GM23338 (cell line): ENCODE measurements at regions not wholly inside any gene's neighbourhood (a gene's known extent, or its start where the extent isn't known, plus 50 kb on each side); places are given as distances from the start of the nearest gene placed in this dataset.

Experiments
- ATAC-seq: fragments of 200-7000 bp; cut with Tn5 transposase; 3 replicates; pipeline ENCODE4 v1.9.1; 2020
- DNase-seq: peaks from one replicate; pipeline ENCODE4 v3.0.0-alpha.2; 2015; ENCODE audit warnings: low spot score
- H2AFZ ChIP-seq: fragments of 200-600 bp; sonication (generic); 2 replicates; pipeline ENCODE4 v1.8.0; 2016; ENCODE audit warnings: antibody characterized with exemption, mild to moderate bottlenecking, moderate library complexity
- H3F3A ChIP-seq: fragments of 200-600 bp; sonication (generic); replicated peaks from 2 replicates; pipeline ENCODE4 v1.8.0; 2017; ENCODE audit warnings: antibody characterized with exemption, mixed run types, low read depth
- H3K27ac ChIP-seq: fragments of 200-600 bp; sonication (generic); 2 replicates; pipeline ENCODE4 v1.6.1; 2016; ENCODE audit warnings: low read depth
- H3K27me3 ChIP-seq: fragments of 200-600 bp; sonication (generic); 2 replicates; pipeline ENCODE4 v1.8.0; 2016; ENCODE audit warnings: mild to moderate bottlenecking, mixed run types, moderate library complexity; ENCODE audit not compliant: insufficient read depth
- H3K36me3 ChIP-seq: fragments of 200-600 bp; sonication (generic); 2 replicates; pipeline ENCODE4 v1.8.0; 2016; ENCODE audit warnings: mild to moderate bottlenecking; ENCODE audit not compliant: insufficient read depth
- H3K4me1 ChIP-seq: fragments of 200-600 bp; sonication (generic); 2 replicates; pipeline ENCODE4 v1.8.0; 2016; ENCODE audit warnings: mild to moderate bottlenecking, moderate library complexity; ENCODE audit not compliant: insufficient read depth
- H3K4me2 ChIP-seq: fragments of 200-600 bp; sonication (generic); 2 replicates; pipeline ENCODE4 v1.7.1; 2017; ENCODE audit warnings: mixed run types
- H3K4me3 ChIP-seq: fragments of 200-600 bp; sonication (generic); 2 replicates; pipeline ENCODE4 v1.6.1; 2016; ENCODE audit warnings: mixed run types
- H3K79me2 ChIP-seq: fragments of 200-600 bp; sonication (generic); replicated peaks from 2 replicates; pipeline ENCODE4 v1.8.0; 2017; ENCODE audit warnings: mild to moderate bottlenecking; ENCODE audit not compliant: insufficient read depth
- H3K9me2 ChIP-seq: fragments of 200-600 bp; sonication (generic); 2 replicates; pipeline ENCODE4 v1.8.0; 2017; ENCODE audit not compliant: insufficient read depth
- H4K20me1 ChIP-seq: fragments of 200-600 bp; sonication (generic); replicated peaks from 2 replicates; pipeline ENCODE4 v1.8.0; 2017; ENCODE audit warnings: mild to moderate bottlenecking; ENCODE audit not compliant: insufficient read depth
- H3K27ac Mint-ChIP-seq: 2 replicates; pipeline ENCODE4 v1.8.0; 2020; ENCODE audit warnings: inconsistent platforms, mild to moderate bottlenecking, moderate library complexity, mixed read lengths
- H3K27me3 Mint-ChIP-seq: 3 replicates; pipeline ENCODE4 v1.8.0; 2022; ENCODE audit warnings: low read depth, mild to moderate bottlenecking, moderate library complexity, mixed read lengths, inconsistent platforms; ENCODE audit not compliant: insufficient read depth, poor library complexity
- H3K36me3 Mint-ChIP-seq: 3 replicates; pipeline ENCODE4 v1.8.0; 2021; ENCODE audit warnings: low read depth, mild to moderate bottlenecking, inconsistent platforms, moderate library complexity, mixed read lengths
- H3K4me1 Mint-ChIP-seq: 3 replicates; pipeline ENCODE4 v1.8.0; 2020; ENCODE audit warnings: mild to moderate bottlenecking, inconsistent platforms, mixed read lengths
- H3K4me3 Mint-ChIP-seq: 3 replicates; pipeline ENCODE4 v1.8.0; 2021; ENCODE audit warnings: moderate library complexity, mild to moderate bottlenecking, inconsistent platforms, mixed read lengths
- H3K9me3 Mint-ChIP-seq: 3 replicates; pipeline ENCODE4 v1.8.0; 2020; ENCODE audit warnings: moderate library complexity, mild to moderate bottlenecking, inconsistent platforms, mixed read lengths
- EZH2phosphoT487 ChIP-seq: fragments of 200-600 bp; sonication (generic); IDR thresholded peaks from one replicate; pipeline ENCODE4 v1.8.1; 2018; ENCODE audit warnings: antibody characterized with exemption; ENCODE audit not compliant: unreplicated experiment
- NANOG ChIP-seq: IDR thresholded peaks from 2 replicates; pipeline ENCODE4 v1.6.1; 2016; ENCODE audit warnings: antibody characterized with exemption, borderline replicate concordance
- POLR2AphosphoS5 ChIP-seq: IDR thresholded peaks from 2 replicates; pipeline ENCODE4 v1.6.1; 2016; ENCODE audit warnings: antibody characterized with exemption, low read depth
- REST ChIP-seq: IDR thresholded peaks from one replicate; pipeline ENCODE4 v1.6.1; 2018; ENCODE audit warnings: antibody characterized with exemption; ENCODE audit not compliant: unreplicated experiment
- STAT1 ChIP-seq: IDR thresholded peaks from one replicate; pipeline ENCODE4 v1.6.1; 2016; ENCODE audit warnings: antibody characterized with exemption; ENCODE audit not compliant: unreplicated experiment
- ZNF114 ChIP-seq: fragments of 250-450 bp; sonication (Bioruptor Pico); IDR thresholded peaks from 2 replicates; pipeline ENCODE4 v1.5.0; 2020; ENCODE audit warnings: mild to moderate bottlenecking, moderate library complexity
- ZNF462 ChIP-seq: fragments of 250-450 bp; sonication (Bioruptor Pico); IDR thresholded peaks from 2 replicates; pipeline ENCODE4 v1.5.0; 2020; ENCODE audit warnings: mild to moderate bottlenecking, moderate library complexity

DNA sequence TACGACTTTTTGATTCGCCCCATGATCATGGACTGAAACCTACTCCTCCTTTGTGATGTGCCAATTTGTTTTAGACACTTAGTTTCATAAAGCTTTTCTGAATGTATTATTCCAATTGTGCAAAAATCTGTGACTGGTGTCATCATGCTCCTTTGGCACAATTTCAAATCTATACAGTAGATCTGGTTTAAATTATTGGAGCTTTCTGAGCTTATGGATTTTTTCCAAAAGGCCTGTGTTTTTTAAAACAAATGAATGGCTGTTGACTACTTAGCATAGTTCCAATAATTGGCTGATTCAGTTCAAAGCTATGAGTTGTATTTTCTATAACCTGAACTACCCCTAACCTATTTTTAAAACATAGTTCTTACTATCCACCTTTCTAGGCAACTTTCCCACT, 282.7 kb downstream of the CNTN3 start (continued):
- TF ChIP-seq ZNF462 (no peak), NANOG (no peak), ZNF114 (CRISPR knock-in tag) (no peak)

- Histone ChIP-seq H2AFZ (no peak overlapping the region), H3F3A (no peaks in the 10 kb centered on the region), H3K4me2 (no peak overlapping the region), H3K27me3 (no peaks in the 10 kb centered on the region), H4K20me1 (no peaks in the 10 kb centered on the region), H3K79me2 (no peaks in the 10 kb centered on the region), H3K27ac (no peak overlapping the region), H3K4me3 (no peak overlapping the region), H3K36me3 (no peaks in the 10 kb centered on the region), H3K4me1 (no peaks in the 10 kb centered on the region), H3K9me2 (no peaks in the 10 kb centered on the region)
- Mint-ChIP-seq H3K27ac (no peak overlapping the region), H3K4me3 (no peak overlapping the region), H3K27me3 (no peaks in the 10 kb centered on the region), H3K4me1 (no peaks in the 10 kb centered on the region), H3K36me3 (no peaks in the 10 kb centered on the region), H3K9me3 (no peaks in the 10 kb centered on the region)
- DNase-seq (no peak), ATAC-seq (no peak)
- TF ChIP-seq POLR2AphosphoS5 (no peak), REST (no peak), NANOG (no peak), STAT1 (no peak), EZH2phosphoT487 (no peak), ZNF462 (no peak)
These were observed 285.4 kb downstream of the CNTN3 start for GRCh38 chr3:74329096-74329495.
